H1 (cell line): ENCODE measurements at regions not wholly inside any gene's neighbourhood (a gene's known extent, or its start where the extent isn't known, plus 50 kb on each side); places are given as distances from the start of the nearest gene placed in this dataset.

Source experiments
- ASH2L ChIP-seq: fragments of 200-600, 300-600 bp; sonication (generic); IDR thresholded peaks from one replicate; pipeline ENCODE4 v1.7.1; 2017; ENCODE audit warnings: low read length
- BACH1 ChIP-seq: IDR thresholded peaks from 2 replicates; pipeline ENCODE4 v1.6.1; 2012; ENCODE audit warnings: low read length, improper control_type of control experiment
- BRCA1 ChIP-seq: IDR thresholded peaks from 2 replicates; pipeline ENCODE4 v1.6.1; 2012; ENCODE audit warnings: low read depth, low read length, improper control_type of control experiment
- CBX5 ChIP-seq: fragments of 300-800, 300-1000 bp; sonication (generic); IDR thresholded peaks from 2 replicates; pipeline ENCODE4 v1.7.1; 2016; ENCODE audit warnings: antibody characterized with exemption, low read length, low read depth
- CHD7 ChIP-seq: fragments of 300-600 bp; sonication (generic); IDR thresholded peaks from 2 replicates; pipeline ENCODE4 v1.7.1; 2012; ENCODE audit warnings: low read length, moderate library complexity, mild to moderate bottlenecking, inconsistent platforms; ENCODE audit not compliant: insufficient replicate concordance
- GTF2F1 ChIP-seq: IDR thresholded peaks from 2 replicates; pipeline ENCODE4 v1.6.1; 2012; ENCODE audit warnings: low read depth, low read length, improper control_type of control experiment, borderline replicate concordance
- MAFK ChIP-seq: IDR thresholded peaks from 2 replicates; pipeline ENCODE4 v1.6.1; 2012; ENCODE audit warnings: low read depth, mild to moderate bottlenecking, improper control_type of control experiment, low read length
- POLR2AphosphoS5 ChIP-seq: IDR thresholded peaks from 2 replicates; pipeline ENCODE4 v1.6.1; 2011; ENCODE audit warnings: low read depth, low read length
- RAD21 ChIP-seq, 2 experiments: IDR thresholded peaks in 1 of 2; conservative IDR thresholded peaks in 1 of 2; 2 replicates each; pipeline ENCODE4 v1.6.1; 2011; ENCODE audit warnings: low read depth in 2 of 2, low read length in 2 of 2, improper control_type of control experiment in 1 of 2, inconsistent platforms in 1 of 2, mild to moderate bottlenecking in 1 of 2, moderate library complexity in 1 of 2
- SIN3A ChIP-seq, 2 experiments: IDR thresholded peaks in 1 of 2; conservative IDR thresholded peaks in 1 of 2; 2 replicates each; pipeline ENCODE4 v1.6.1; 2011 to 2012; ENCODE audit warnings: low read length in 2 of 2, improper control_type of control experiment in 1 of 2, low read depth in 1 of 2, mild to moderate bottlenecking in 1 of 2
- SUZ12 ChIP-seq: fragments of 200-600 bp; sonication (generic); IDR thresholded peaks from 2 replicates; pipeline ENCODE4 v1.6.1; 2012; ENCODE audit warnings: mild to moderate bottlenecking, inconsistent platforms, low read length, moderate library complexity, mixed read lengths
- TAF7 ChIP-seq: optimal IDR thresholded peaks from 2 replicates; pipeline ENCODE3; 2011; ENCODE audit warnings: low read depth, mild to moderate bottlenecking, inconsistent platforms, low read length, moderate library complexity, borderline replicate concordance

- TF ChIP-seq CHD7 (no peak), SIN3A (conservative IDR thresholded peaks at IDR 0.05 in 1 of 2, IDR thresholded peaks at IDR 0.05 in 1 of 2; ENCODE audit: low read depth in 1 of 2, low read length in 2 of 2) (no peak), CBX5 (no peak), ASH2L (no peak), BACH1 (no peak), POLR2AphosphoS5 (no peak), BRCA1 (no peak), MAFK (no peak), SUZ12 (no peak), RAD21 (IDR thresholded peaks at IDR 0.05 in 1 of 2, conservative IDR thresholded peaks at IDR 0.05 in 1 of 2; ENCODE audit: low read depth in 2 of 2, low read length in 2 of 2) (no peak), GTF2F1 (no peak), TAF7 (no peak)
- TF ChIP-seq, all 59 proteins: peak for 0
Measured at GRCh38 chr6:74607468-74607867, 598.4 kb downstream of the COL12A1 start (continued).
